ENCODE measurements at regions not wholly inside any gene's neighbourhood (a gene's known extent, or its start where the extent isn't known, plus 50 kb on each side); places are given as distances from the start of the nearest gene placed in this dataset.

DNA sequence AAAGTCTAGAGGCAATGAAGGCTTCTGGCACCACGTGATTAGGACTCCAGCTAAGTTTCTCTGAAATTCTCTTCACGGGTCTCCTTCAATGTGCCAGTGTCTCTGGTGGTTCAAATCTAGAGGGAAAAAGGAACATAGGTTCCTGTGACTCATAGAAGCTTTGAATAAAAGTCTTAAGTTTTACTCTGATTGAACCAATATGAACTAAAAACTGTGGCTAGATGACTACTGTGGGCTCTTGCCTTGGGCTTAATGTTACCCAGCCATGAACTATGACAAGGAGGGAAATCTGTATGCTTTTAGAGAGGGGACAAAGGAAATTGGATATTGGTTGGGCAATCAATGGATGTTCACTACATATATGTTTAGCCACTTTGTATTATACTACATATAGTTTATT is 49.9 kb upstream of the TEX13D start:
- Histone ChIP-seq H3K4me1 (replicated peaks; ENCODE audit: insufficient read depth) (no peaks in the 10 kb centered on the region), H3K9me3 (ENCODE audit: insufficient read depth, low read depth) (no peaks in the 10 kb centered on the region), H3K9me2 (ENCODE audit: insufficient read depth) (no peaks in the 10 kb centered on the region), H3K4me2 (no peak overlapping the region), H3F3A (ENCODE audit: insufficient read depth, low read depth) (no peaks in the 10 kb centered on the region), H3K79me2 (ENCODE audit: low read depth) (no peaks in the 10 kb centered on the region), H3K27ac (no peak overlapping the region), H2AFZ (no peak overlapping the region), H3K36me3 (ENCODE audit: low read depth) (no peaks in the 10 kb centered on the region), H3K27me3 (ENCODE audit: insufficient read depth, low read depth) (no peaks in the 10 kb centered on the region), H4K20me1 (ENCODE audit: insufficient read depth) (no peaks in the 10 kb centered on the region), H3K4me3 (no peak overlapping the region)
- ChIA-PET POLR2A (ENCODE audit: unreplicated experiment) (no interaction called here), CTCF (no interaction called here)
- no peak for DNase-seq
- intact Hi-C loops (cut with micrococcal nuclease; ENCODE audit: unreplicated experiment) = no loop called here
- no TSS peak for BruUV-seq (replicated peaks)
- TF ChIP-seq, protein P1, sequence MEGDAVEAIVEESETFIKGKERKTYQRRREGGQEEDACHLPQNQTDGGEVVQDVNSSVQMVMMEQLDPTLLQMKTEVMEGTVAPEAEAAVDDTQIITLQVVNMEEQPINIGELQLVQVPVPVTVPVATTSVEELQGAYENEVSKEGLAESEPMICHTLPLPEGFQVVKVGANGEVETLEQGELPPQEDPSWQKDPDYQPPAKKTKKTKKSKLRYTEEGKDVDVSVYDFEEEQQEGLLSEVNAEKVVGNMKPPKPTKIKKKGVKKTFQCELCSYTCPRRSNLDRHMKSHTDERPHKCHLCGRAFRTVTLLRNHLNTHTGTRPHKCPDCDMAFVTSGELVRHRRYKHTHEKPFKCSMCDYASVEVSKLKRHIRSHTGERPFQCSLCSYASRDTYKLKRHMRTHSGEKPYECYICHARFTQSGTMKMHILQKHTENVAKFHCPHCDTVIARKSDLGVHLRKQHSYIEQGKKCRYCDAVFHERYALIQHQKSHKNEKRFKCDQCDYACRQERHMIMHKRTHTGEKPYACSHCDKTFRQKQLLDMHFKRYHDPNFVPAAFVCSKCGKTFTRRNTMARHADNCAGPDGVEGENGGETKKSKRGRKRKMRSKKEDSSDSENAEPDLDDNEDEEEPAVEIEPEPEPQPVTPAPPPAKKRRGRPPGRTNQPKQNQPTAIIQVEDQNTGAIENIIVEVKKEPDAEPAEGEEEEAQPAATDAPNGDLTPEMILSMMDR (conservative IDR thresholded peaks at IDR 0.05) = no peak
- TF ChIP-seq EZH2 (IDR thresholded peaks at IDR 0.05; ENCODE audit: low read depth) = no peak

All from PC-9 (cell line).